Activated CD8-positive, alpha-beta T cell treated with anti-CD3 and anti-CD28 coated beads for 36 hours (primary cell): ENCODE measurements at regions not wholly inside any gene's neighbourhood (a gene's known extent, or its start where the extent isn't known, plus 50 kb on each side); places are given as distances from the start of the nearest gene placed in this dataset.

Experiments
- ATAC-seq: fragments of 200-7000 bp; cut with Tn5 transposase; one replicate; pipeline ENCODE4 v1.10.0; 2021; ENCODE audit warnings: mild to moderate bottlenecking, moderate library complexity
- CTCF ChIA-PET: fragments of 350-600 bp; sonication (Branson Sonifier 250); formaldehyde crosslinking; loops from one replicate; lab custom pipeline; 2021; ENCODE audit warnings: antibody characterized with exemption; lab: Charles Lee
- POLR2A ChIA-PET: fragments of 350-600 bp; sonication (Branson Sonifier 250); formaldehyde crosslinking; loops from one replicate; lab custom pipeline; 2021; ENCODE audit warnings: antibody characterized with exemption; lab: Charles Lee
- DNase-seq: peaks from one replicate; pipeline ENCODE4 v3.0.0-alpha.2; 2020
- H3K27ac Mint-ChIP-seq: one replicate; pipeline ENCODE4 v1.8.0; 2021; ENCODE audit warnings: mild to moderate bottlenecking, mixed read lengths
- H3K27me3 Mint-ChIP-seq: one replicate; pipeline ENCODE4 v1.8.0; 2021; ENCODE audit warnings: mixed read lengths
- H3K36me3 Mint-ChIP-seq: one replicate; pipeline ENCODE4 v1.8.0; 2021; ENCODE audit warnings: low read depth, mixed read lengths
- H3K4me1 Mint-ChIP-seq: one replicate; pipeline ENCODE4 v1.8.0; 2021; ENCODE audit warnings: low read depth, mixed read lengths
- H3K4me3 Mint-ChIP-seq: one replicate; pipeline ENCODE4 v1.8.0; 2021; ENCODE audit warnings: mild to moderate bottlenecking, moderate library complexity, mixed read lengths
- H3K9me3 Mint-ChIP-seq: one replicate; pipeline ENCODE4 v1.8.0; 2021; ENCODE audit warnings: mixed read lengths
- intact Hi-C: fragments of 100-400 bp; cut with micrococcal nuclease; formaldehyde crosslinking; loops from one replicate; pipeline ENCODE4 v1.10.0; 2022
- TF ChIP-seq, protein P1 (sequence below): fragments of 200-600 bp; IDR thresholded peaks from one replicate; pipeline ENCODE4 v1.8.0; 2022; ENCODE audit warnings: antibody characterized with exemption, mild to moderate bottlenecking

DNA sequence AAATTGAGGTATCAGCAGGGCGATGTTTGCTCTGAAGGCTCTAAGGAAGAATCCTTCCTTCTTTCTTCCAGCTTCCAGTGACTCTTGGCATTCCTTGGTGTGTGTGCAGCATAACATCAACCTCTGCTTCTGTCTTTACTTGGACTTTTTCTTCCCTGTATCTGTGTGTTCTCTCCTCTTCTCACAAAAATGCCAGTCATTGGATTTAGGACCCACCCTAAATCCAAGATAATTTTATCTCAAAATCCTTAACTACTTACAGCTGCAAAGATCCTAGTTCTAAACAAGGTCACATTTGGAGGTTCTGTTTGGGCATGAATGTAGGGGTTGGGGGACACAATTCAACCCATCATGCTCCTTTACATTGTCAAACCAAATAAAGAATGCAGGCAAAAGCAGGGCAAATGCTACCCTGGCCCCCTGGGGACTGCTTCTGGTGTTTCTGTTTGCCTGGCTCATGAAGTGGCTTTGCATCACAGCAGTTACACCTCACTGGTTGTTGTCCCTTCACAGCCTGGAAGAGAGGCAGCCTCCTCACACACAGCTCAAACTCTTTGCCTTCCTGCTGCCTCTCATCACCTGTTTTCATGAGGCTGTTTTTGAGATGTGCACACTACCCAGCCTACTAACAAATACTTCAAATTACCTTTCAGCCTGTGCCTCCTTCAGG lies 64.8 kb upstream of the PLCXD3 start:
- CTCF ChIA-PET, result no interaction called here
- Mint-ChIP-seq H3K4me1 (no peaks in the 10 kb centered on the region), H3K9me3 (peaks cover 5% of the 10 kb centered on the region), H3K4me3 (no peak overlapping the region), H3K36me3 (no peaks in the 10 kb centered on the region), H3K27me3 (no peaks in the 10 kb centered on the region), H3K27ac (no peak overlapping the region)
- intact Hi-C loops, result no loop called here
- POLR2A ChIA-PET, result no interaction called here
- ATAC-seq, result no peak
- DNase-seq, result no peak
- TF ChIP-seq, protein P1, sequence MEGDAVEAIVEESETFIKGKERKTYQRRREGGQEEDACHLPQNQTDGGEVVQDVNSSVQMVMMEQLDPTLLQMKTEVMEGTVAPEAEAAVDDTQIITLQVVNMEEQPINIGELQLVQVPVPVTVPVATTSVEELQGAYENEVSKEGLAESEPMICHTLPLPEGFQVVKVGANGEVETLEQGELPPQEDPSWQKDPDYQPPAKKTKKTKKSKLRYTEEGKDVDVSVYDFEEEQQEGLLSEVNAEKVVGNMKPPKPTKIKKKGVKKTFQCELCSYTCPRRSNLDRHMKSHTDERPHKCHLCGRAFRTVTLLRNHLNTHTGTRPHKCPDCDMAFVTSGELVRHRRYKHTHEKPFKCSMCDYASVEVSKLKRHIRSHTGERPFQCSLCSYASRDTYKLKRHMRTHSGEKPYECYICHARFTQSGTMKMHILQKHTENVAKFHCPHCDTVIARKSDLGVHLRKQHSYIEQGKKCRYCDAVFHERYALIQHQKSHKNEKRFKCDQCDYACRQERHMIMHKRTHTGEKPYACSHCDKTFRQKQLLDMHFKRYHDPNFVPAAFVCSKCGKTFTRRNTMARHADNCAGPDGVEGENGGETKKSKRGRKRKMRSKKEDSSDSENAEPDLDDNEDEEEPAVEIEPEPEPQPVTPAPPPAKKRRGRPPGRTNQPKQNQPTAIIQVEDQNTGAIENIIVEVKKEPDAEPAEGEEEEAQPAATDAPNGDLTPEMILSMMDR, result no peak

DNA sequence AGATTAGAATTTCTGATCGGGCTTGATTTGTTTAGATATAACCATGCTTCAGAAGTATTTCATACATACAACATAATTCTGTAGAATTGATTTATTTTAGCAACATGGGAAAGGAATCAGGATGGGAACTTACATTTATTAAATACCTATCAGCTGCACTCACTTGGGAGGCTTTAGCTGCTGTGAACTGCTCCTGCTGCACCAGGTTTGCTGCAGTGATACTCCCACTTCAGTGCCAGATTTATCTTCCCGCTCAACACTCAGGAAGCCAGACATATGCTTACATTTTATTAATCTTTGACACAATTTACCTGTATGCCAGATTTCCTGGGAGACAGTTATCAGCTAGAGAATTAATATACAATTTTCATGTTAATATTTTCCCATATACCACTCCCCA lies 64.0 kb upstream of the PLCXD3 start:
- no peak for DNase-seq
- POLR2A ChIA-PET, result no interaction called here
- H3K36me3 Mint-ChIP-seq, result no peaks in the 10 kb centered on the region
- no peak overlapping the region for H3K27ac Mint-ChIP-seq
- no peaks in the 10 kb centered on the region for H3K27me3 Mint-ChIP-seq
- no peak for ATAC-seq
- no peak overlapping the region for H3K4me3 Mint-ChIP-seq
- H3K4me1 Mint-ChIP-seq, result no peaks in the 10 kb centered on the region
- intact Hi-C loops, result no loop called here
- H3K9me3 Mint-ChIP-seq, result peaks cover 5% of the 10 kb centered on the region
- CTCF ChIA-PET, result no interaction called here
- TF ChIP-seq, protein P1, result no peak
